ENCODE measurements at regions not wholly inside any gene's neighbourhood (a gene's known extent, or its start where the extent isn't known, plus 50 kb on each side); places are given as distances from the start of the nearest gene placed in this dataset.
A peak's percentile ranks its signal among the peaks of the same experiment; 100 is the strongest.

- TF ChIP-seq POLR2A (IDR thresholded peaks at IDR 0.05): no peak
- no peak for TF ChIP-seq CTCF (IDR thresholded peaks at IDR 0.05)
- no peaks in the 10 kb centered on the region for H3K27me3 ChIP-seq
- H3K27ac ChIP-seq: peak overlapping the region; percentile 62 to 86 (median 69)
- no peaks in the 10 kb centered on the region for H3K9me3 ChIP-seq
- no peaks in the 10 kb centered on the region for H3K36me3 ChIP-seq
- peaks cover 0 to 18% of the 10 kb centered on the region in 2 donors for H3K4me1 ChIP-seq
- DNase-seq: no peak
- intact Hi-C loops (cut with DNase I): no loop called here
- H3K4me3 ChIP-seq (replicated peaks in 1 of 3): no peak overlapping the region
- WGBS, 2 donors: 56 to 63% methylated on average over 3 of the region's 3 CpGs
Observed at GRCh38 chr6:121896771-121897170, 461.3 kb downstream of the GJA1 start.

GRCh38 chr6:121897337-121897760 lies 461.9 kb downstream of the GJA1 start:
- peak overlapping the region; percentile 62 to 86 (median 69) for H3K27ac ChIP-seq

GRCh38 chr6:121901432-121901831 lies 466.0 kb downstream of the GJA1 start:
- TF ChIP-seq CTCF (IDR thresholded peaks at IDR 0.05) (no peak), POLR2A (IDR thresholded peaks at IDR 0.05) (no peak)
- no peaks in the 10 kb centered on the region for H3K9me3 ChIP-seq
- H3K27ac ChIP-seq: no peak overlapping the region
- DNase-seq: no peak
- H3K36me3 ChIP-seq: no peaks in the 10 kb centered on the region
- no peaks in the 10 kb centered on the region for H3K27me3 ChIP-seq
- intact Hi-C loops (cut with DNase I): no loop called here
- no peak overlapping the region for H3K4me3 ChIP-seq (replicated peaks in 1 of 3)
- H3K4me1 ChIP-seq: peaks cover 0 to 17% of the 10 kb centered on the region in 2 donors

More at GRCh38 chr6:121897337-121897760, 461.9 kb downstream of the GJA1 start:
- TF ChIP-seq POLR2A (IDR thresholded peaks at IDR 0.05): no peak
- TF ChIP-seq CTCF (IDR thresholded peaks at IDR 0.05): no peak
- intact Hi-C loops (cut with DNase I): no loop called here
- WGBS, 2 donors: 48 to 53% methylated on average over 1 of the region's 1 CpG
- Histone ChIP-seq H3K36me3 (no peaks in the 10 kb centered on the region), H3K9me3 (no peaks in the 10 kb centered on the region), H3K4me3 (replicated peaks in 1 of 3) (no peak overlapping the region), H3K27me3 (no peaks in the 10 kb centered on the region), H3K4me1 (peaks cover 0 to 18% of the 10 kb centered on the region in 2 donors)
- peak in 1 of 2 donors; percentile 5 for DNase-seq

GRCh38 chr6:121904559-121904958 lies 469.1 kb downstream of the GJA1 start:
- Histone ChIP-seq H3K4me1 (no peaks in the 10 kb centered on the region), H3K36me3 (no peaks in the 10 kb centered on the region), H3K9me3 (no peaks in the 10 kb centered on the region), H3K27ac (no peak overlapping the region), H3K27me3 (no peaks in the 10 kb centered on the region), H3K4me3 (replicated peaks in 1 of 3) (no peak overlapping the region)
- DNase-seq: no peak
- 77 to 79% methylated on average over 4 of the region's 4 CpGs for WGBS, 2 donors
- intact Hi-C loops (cut with DNase I): no loop called here
- TF ChIP-seq CTCF (IDR thresholded peaks at IDR 0.05): no peak
- TF ChIP-seq POLR2A (IDR thresholded peaks at IDR 0.05): no peak

- intact Hi-C loops (cut with DNase I): no loop called here
- no peak overlapping the region for H3K4me3 ChIP-seq (replicated peaks in 1 of 3)
- DNase-seq: no peak
- H3K4me1 ChIP-seq: no peaks in the 10 kb centered on the region
- 88 to 92% methylated on average over 1 of the region's 1 CpG for WGBS, 2 donors
- no peaks in the 10 kb centered on the region for H3K36me3 ChIP-seq
- no peaks in the 10 kb centered on the region for H3K9me3 ChIP-seq
- TF ChIP-seq CTCF (IDR thresholded peaks at IDR 0.05) (no peak), POLR2A (IDR thresholded peaks at IDR 0.05) (no peak)
- H3K27me3 ChIP-seq: no peaks in the 10 kb centered on the region
- no peak overlapping the region for H3K27ac ChIP-seq
Observed at GRCh38 chr6:121912905-121913304, 477.5 kb downstream of the GJA1 start.

All from thyroid gland (tissue), 4 donors.